HG02870 (cell line): ENCODE measurements at regions not wholly inside any gene's neighbourhood (a gene's known extent, or its start where the extent isn't known, plus 50 kb on each side); places are given as distances from the start of the nearest gene placed in this dataset.
"Not testable (repeated sequence)": the region's sequence is repeated elsewhere in the genome, so short reads cannot be mapped to it uniquely, and the experiment has no call there.

Experiments
- ATAC-seq: cut with Tn5 transposase; IDR thresholded peaks from one replicate; pipeline ENCODE4 v1.9.1; 2021; ENCODE audit warnings: mild to moderate bottlenecking, moderate library complexity; ENCODE audit not compliant: unreplicated experiment

GRCh38 chr1:54474310-54475251 lies 68.4 kb upstream of the SSBP3 start:
- no peak for ATAC-seq

GRCh38 chr1:54471588-54471987 lies 65.4 kb upstream of the SSBP3 start:
- no peak for ATAC-seq

GRCh38 chr1:54469444-54469843 lies 63.2 kb upstream of the SSBP3 start:
- ATAC-seq, result not testable (repeated sequence)

GRCh38 chr1:54468288-54469084 lies 62.3 kb upstream of the SSBP3 start:
- ATAC-seq, result not testable (repeated sequence)

GRCh38 chr1:54465351-54465811 lies 59.2 kb upstream of the SSBP3 start:
- ATAC-seq, result no peak

GRCh38 chr1:54464477-54465146 lies 58.4 kb upstream of the SSBP3 start:
- no peak for ATAC-seq

GRCh38 chr1:54464031-54464476 lies 57.9 kb upstream of the SSBP3 start:
- no peak for ATAC-seq

- ATAC-seq, result no peak
Measured at GRCh38 chr1:54463259-54464030, 57.3 kb upstream of the SSBP3 start.

GRCh38 chr1:54462597-54463258 lies 56.5 kb upstream of the SSBP3 start:
- ATAC-seq, result no peak

- no peak for ATAC-seq
Measured at GRCh38 chr1:54461731-54462596, 55.8 kb upstream of the SSBP3 start.

GRCh38 chr1:54460861-54461387 lies 54.7 kb upstream of the SSBP3 start:
- ATAC-seq, result no peak

GRCh38 chr1:54460351-54460750 lies 54.2 kb upstream of the SSBP3 start:
- ATAC-seq, result no peak

GRCh38 chr1:54459726-54460191 lies 53.6 kb upstream of the SSBP3 start:
- no peak for ATAC-seq

GRCh38 chr1:54459140-54459539 lies 52.9 kb upstream of the SSBP3 start:
- ATAC-seq, result no peak

GRCh38 chr1:54456921-54457529 lies 50.8 kb upstream of the SSBP3 start:
- ATAC-seq, result no peak

- no peak for ATAC-seq
Measured at GRCh38 chr1:54456361-54456760, 50.2 kb upstream of the SSBP3 start.
